Activated T-cell treated with anti-CD3 and anti-CD28 coated beads for 1 hour (primary cell): ENCODE measurements at regions not wholly inside any gene's neighbourhood (a gene's known extent, or its start where the extent isn't known, plus 50 kb on each side); places are given as distances from the start of the nearest gene placed in this dataset.

Source experiments
- DNase-seq: peaks from one replicate; pipeline ENCODE4 v3.0.0-alpha.2; 2020; ENCODE audit warnings: low read depth

- DNase-seq, result no peak
Observed at GRCh38 chr9:95756101-95756500, 119.4 kb upstream of the ERCC6L2 start.

- DNase-seq, result no peak
Observed at GRCh38 chr9:95755421-95755730, 120.1 kb upstream of the ERCC6L2 start.

GRCh38 chr9:95754533-95755420, 120.7 kb upstream of the ERCC6L2 start:
- no peak for DNase-seq

GRCh38 chr9:95753762-95754465, 121.6 kb upstream of the ERCC6L2 start:
- no peak for DNase-seq

- DNase-seq, result no peak
Observed at GRCh38 chr9:95752129-95752731, 123.3 kb upstream of the ERCC6L2 start.

- no peak for DNase-seq
Observed at GRCh38 chr9:95751520-95751790, 124.0 kb upstream of the ERCC6L2 start.

GRCh38 chr9:95750725-95751519, 124.6 kb upstream of the ERCC6L2 start:
- no peak for DNase-seq

- DNase-seq, result no peak
Observed at GRCh38 chr9:95749493-95749892, 126.0 kb upstream of the ERCC6L2 start.

- no peak for DNase-seq
Observed at GRCh38 chr9:95746408-95747180, 128.9 kb upstream of the ERCC6L2 start.

GRCh38 chr9:95742821-95743220, 132.7 kb upstream of the ERCC6L2 start:
- no peak for DNase-seq

GRCh38 chr9:95741631-95742030, 133.9 kb upstream of the ERCC6L2 start:
- no peak for DNase-seq

- DNase-seq, result no peak
Observed at GRCh38 chr9:95740217-95741004, 135.1 kb upstream of the ERCC6L2 start.

- no peak for DNase-seq
Observed at GRCh38 chr9:95738438-95738837, 137.1 kb upstream of the ERCC6L2 start.

- no peak for DNase-seq
Observed at GRCh38 chr9:95736891-95737522, 138.5 kb upstream of the ERCC6L2 start.

- no peak for DNase-seq
Observed at GRCh38 chr9:95736370-95736769, 139.1 kb upstream of the ERCC6L2 start.

GRCh38 chr9:95735701-95736100, 139.8 kb upstream of the ERCC6L2 start:
- no peak for DNase-seq

GRCh38 chr9:95733741-95734666, 141.5 kb upstream of the ERCC6L2 start:
- DNase-seq, result no peak

GRCh38 chr9:95732802-95733688, 142.4 kb upstream of the ERCC6L2 start:
- no peak for DNase-seq
